Calu3 (cell line): ENCODE measurements at regions not wholly inside any gene's neighbourhood (a gene's known extent, or its start where the extent isn't known, plus 50 kb on each side); places are given as distances from the start of the nearest gene placed in this dataset.
"Not testable (repeated sequence)": the region's sequence is repeated elsewhere in the genome, so short reads cannot be mapped to it uniquely, and the experiment has no call there.

Experiments
- BruUV-seq: library from RNA; stranded (reverse); fragments of 400-500 nt; replicated peaks from 2 replicates; lab custom pipeline; 2021; lab: Mats Ljungman, UMichigan
- CTCF ChIA-PET: fragments of 300-600 bp; sonication (Branson Sonifier 250); formaldehyde crosslinking; loops from one replicate; lab custom pipeline; 2022; ENCODE audit warnings: antibody characterized with exemption; lab: Charles Lee
- DNase-seq: peaks from one replicate; pipeline ENCODE4 v3.0.0; 2022
- H3K27ac Mint-ChIP-seq: one replicate; pipeline ENCODE4 v1.8.0; 2022; ENCODE audit warnings: mixed read lengths; ENCODE audit not compliant: unreplicated experiment
- H3K27me3 Mint-ChIP-seq: one replicate; pipeline ENCODE4 v1.8.0; 2022; ENCODE audit warnings: mixed read lengths; ENCODE audit not compliant: unreplicated experiment
- H3K36me3 Mint-ChIP-seq: one replicate; pipeline ENCODE4 v1.8.0; 2022; ENCODE audit warnings: mild to moderate bottlenecking, moderate library complexity, mixed read lengths; ENCODE audit not compliant: insufficient read depth, unreplicated experiment
- H3K4me1 Mint-ChIP-seq: one replicate; pipeline ENCODE4 v1.8.0; 2022; ENCODE audit warnings: mild to moderate bottlenecking, low read depth, mixed read lengths; ENCODE audit not compliant: unreplicated experiment
- H3K4me3 Mint-ChIP-seq: one replicate; pipeline ENCODE4 v1.8.0; 2022; ENCODE audit warnings: mild to moderate bottlenecking, low read depth, moderate library complexity, mixed read lengths; ENCODE audit not compliant: unreplicated experiment
- H3K9me3 Mint-ChIP-seq: one replicate; pipeline ENCODE4 v1.8.0; 2022; ENCODE audit warnings: low read depth, mixed read lengths; ENCODE audit not compliant: unreplicated experiment
- CTCF ChIP-seq: fragments of 200-600 bp; IDR thresholded peaks from one replicate; pipeline ENCODE4 v1.8.0; 2022; ENCODE audit warnings: antibody characterized with exemption; ENCODE audit not compliant: unreplicated experiment
- intact Hi-C: fragments of 100-400 bp; cut with micrococcal nuclease; formaldehyde crosslinking; loops from one replicate; pipeline ENCODE4 v1.10.0; 2022; ENCODE audit not compliant: unreplicated experiment

- no TSS peak for BruUV-seq
- no peak for DNase-seq
- Mint-ChIP-seq H3K36me3 (no peaks in the 10 kb centered on the region), H3K9me3 (no peaks in the 10 kb centered on the region), H3K27me3 (no peaks in the 10 kb centered on the region), H3K4me1 (no peaks in the 10 kb centered on the region), H3K4me3 (no peak overlapping the region), H3K27ac (no peak overlapping the region)
- TF ChIP-seq CTCF = no peak
- intact Hi-C loops = no loop called here
- CTCF ChIA-PET = no interaction called here
Measured at GRCh38 chr1:110265186-110265585, 55.1 kb downstream of the KCNC4 start.

- H3K27me3 Mint-ChIP-seq = no peaks in the 10 kb centered on the region
- DNase-seq = no peak
- no peaks in the 10 kb centered on the region for H3K36me3 Mint-ChIP-seq
- no TSS peak for BruUV-seq
- H3K27ac Mint-ChIP-seq = no peak overlapping the region
- intact Hi-C loops = no loop called here
- no peak for TF ChIP-seq CTCF
- no peak overlapping the region for H3K4me3 Mint-ChIP-seq
- CTCF ChIA-PET = no interaction called here
- peaks cover under 1% of the 10 kb centered on the region for H3K4me1 Mint-ChIP-seq
- H3K9me3 Mint-ChIP-seq = peaks cover under 1% of the 10 kb centered on the region
Measured at GRCh38 chr1:110266834-110267233, 56.7 kb downstream of the KCNC4 start.

GRCh38 chr1:110267260-110267659 is 57.1 kb downstream of the KCNC4 start:
- no peak overlapping the region for H3K27ac Mint-ChIP-seq
- H3K4me3 Mint-ChIP-seq = no peak overlapping the region
- H3K9me3 Mint-ChIP-seq = peaks cover 5% of the 10 kb centered on the region
- CTCF ChIA-PET = no interaction called here
- no peak for DNase-seq
- intact Hi-C loops = no loop called here
- no peaks in the 10 kb centered on the region for H3K36me3 Mint-ChIP-seq
- no TSS peak for BruUV-seq
- no peak for TF ChIP-seq CTCF
- no peaks in the 10 kb centered on the region for H3K27me3 Mint-ChIP-seq
- H3K4me1 Mint-ChIP-seq = peaks cover 5% of the 10 kb centered on the region

GRCh38 chr1:110272045-110272444 is 61.9 kb downstream of the KCNC4 start:
- H3K27ac Mint-ChIP-seq = no peak overlapping the region
- CTCF ChIA-PET = interaction anchor here (0.7 kb wide), 1 partner anchor 15 kb away, joined by 3 read pairs; no protein-coding TSS in a partner anchor
- no peak overlapping the region for H3K4me3 Mint-ChIP-seq
- BruUV-seq = no TSS peak
- intact Hi-C loops = no loop called here
- H3K9me3 Mint-ChIP-seq = peaks cover 5% of the 10 kb centered on the region
- no peaks in the 10 kb centered on the region for H3K36me3 Mint-ChIP-seq
- DNase-seq = no peak
- no peak for TF ChIP-seq CTCF
- H3K27me3 Mint-ChIP-seq = no peaks in the 10 kb centered on the region
- peaks cover 8% of the 10 kb centered on the region for H3K4me1 Mint-ChIP-seq

GRCh38 chr1:110273832-110274231 is 63.7 kb downstream of the KCNC4 start:
- BruUV-seq, H3K27ac Mint-ChIP-seq, H3K4me3 Mint-ChIP-seq, CTCF ChIA-PET, H3K36me3 Mint-ChIP-seq, H3K27me3 Mint-ChIP-seq, H3K4me1 Mint-ChIP-seq, intact Hi-C loops, H3K9me3 Mint-ChIP-seq, DNase-seq: not testable (repeated sequence)
